GM20000 (cell line): ENCODE measurements at regions not wholly inside any gene's neighbourhood (a gene's known extent, or its start where the extent isn't known, plus 50 kb on each side); places are given as distances from the start of the nearest gene placed in this dataset.

Experiments
- DNase-seq: peaks from one replicate; pipeline ENCODE4 v3.0.0; 2012; ENCODE audit warnings: low spot score
- TF ChIP-seq, protein P1 (sequence below): IDR thresholded peaks from 2 replicates; pipeline ENCODE4 v1.5.1; 2012; ENCODE audit warnings: mild to moderate bottlenecking, control low read depth; ENCODE audit errors: extremely low read depth, missing control alignments

DNA sequence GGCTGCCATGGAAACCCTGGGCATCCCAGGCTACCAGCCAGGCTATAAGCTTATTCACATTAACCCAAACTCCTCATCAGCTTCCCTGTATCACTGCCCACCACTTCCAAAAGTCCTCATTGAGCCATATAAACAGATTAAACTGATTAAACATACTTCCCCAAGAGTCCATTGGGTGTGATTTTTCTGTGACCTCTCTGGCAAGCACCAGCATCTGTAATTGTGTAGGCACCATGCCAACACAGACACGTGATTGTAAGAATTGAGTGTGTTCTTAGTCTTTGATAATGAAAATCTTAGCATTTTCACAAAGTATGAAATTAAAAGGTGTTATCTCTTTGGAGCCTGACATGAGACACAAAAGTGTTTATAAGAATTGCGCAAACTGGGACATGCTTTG is 679.3 kb downstream of the TYW1 start:
- TF ChIP-seq, protein P1, sequence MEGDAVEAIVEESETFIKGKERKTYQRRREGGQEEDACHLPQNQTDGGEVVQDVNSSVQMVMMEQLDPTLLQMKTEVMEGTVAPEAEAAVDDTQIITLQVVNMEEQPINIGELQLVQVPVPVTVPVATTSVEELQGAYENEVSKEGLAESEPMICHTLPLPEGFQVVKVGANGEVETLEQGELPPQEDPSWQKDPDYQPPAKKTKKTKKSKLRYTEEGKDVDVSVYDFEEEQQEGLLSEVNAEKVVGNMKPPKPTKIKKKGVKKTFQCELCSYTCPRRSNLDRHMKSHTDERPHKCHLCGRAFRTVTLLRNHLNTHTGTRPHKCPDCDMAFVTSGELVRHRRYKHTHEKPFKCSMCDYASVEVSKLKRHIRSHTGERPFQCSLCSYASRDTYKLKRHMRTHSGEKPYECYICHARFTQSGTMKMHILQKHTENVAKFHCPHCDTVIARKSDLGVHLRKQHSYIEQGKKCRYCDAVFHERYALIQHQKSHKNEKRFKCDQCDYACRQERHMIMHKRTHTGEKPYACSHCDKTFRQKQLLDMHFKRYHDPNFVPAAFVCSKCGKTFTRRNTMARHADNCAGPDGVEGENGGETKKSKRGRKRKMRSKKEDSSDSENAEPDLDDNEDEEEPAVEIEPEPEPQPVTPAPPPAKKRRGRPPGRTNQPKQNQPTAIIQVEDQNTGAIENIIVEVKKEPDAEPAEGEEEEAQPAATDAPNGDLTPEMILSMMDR = no peak
- DNase-seq = no peak

DNA sequence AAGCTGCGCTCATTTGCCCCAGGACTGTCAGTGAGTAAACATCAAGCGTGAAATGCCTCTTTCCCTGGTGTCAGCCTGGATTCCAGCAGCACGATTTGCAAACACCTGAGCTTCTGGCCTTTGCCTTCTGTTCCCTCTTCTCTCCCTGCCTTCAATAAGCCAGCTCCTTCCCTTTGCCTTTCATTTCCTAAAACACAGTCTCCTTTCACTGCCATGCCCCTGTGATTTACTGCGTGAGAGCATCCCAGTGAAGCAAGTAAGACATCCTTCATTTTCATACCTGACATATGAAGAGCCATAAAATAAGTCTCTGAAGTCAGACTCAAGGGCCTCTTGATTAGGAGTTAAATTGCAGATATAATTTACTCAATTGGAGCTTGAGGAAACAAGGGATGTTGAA is 681.8 kb downstream of the TYW1 start:
- TF ChIP-seq, protein P1 = no peak
- DNase-seq = no peak

DNA sequence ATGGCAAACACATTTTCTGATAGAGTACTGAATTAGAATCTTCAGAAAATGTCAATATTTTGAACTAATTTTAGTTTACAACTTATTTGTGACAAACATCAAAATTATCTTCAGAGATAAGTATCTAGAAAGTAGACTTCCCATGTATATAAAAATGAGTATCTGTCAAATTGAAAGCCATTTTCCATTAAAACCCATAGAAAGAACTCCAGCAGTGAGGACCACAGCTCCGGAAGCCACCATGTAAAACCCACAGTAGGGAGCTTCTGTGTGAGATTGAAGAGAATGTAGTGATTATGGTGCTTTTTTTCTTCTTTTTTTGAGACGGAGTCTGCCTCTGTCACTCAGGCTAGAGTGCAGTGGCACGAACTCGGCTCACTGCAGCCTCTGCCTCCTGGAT is 687.0 kb downstream of the TYW1 start:
- TF ChIP-seq, protein P1 = no peak
- no peak for DNase-seq

DNA sequence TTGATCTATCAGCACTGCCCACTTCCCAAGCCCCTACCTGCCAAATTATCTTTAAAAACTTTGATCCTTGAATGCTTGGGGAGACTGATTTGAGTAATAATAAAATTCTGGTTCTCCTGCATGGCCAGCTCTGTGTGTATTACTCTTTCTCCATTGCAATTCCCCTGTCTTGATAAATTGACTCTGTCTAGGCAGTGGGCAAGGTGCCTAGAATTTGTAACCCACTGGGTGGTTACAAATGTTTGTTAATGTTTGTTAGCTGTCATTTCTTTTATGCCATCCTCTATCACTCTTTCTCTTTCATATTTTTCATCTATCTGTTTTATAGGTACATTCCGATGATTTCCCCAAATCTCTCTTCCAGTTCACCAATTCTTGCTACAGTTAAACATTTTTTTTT is 694.1 kb downstream of the TYW1 start:
- TF ChIP-seq, protein P1 = no peak
- no peak for DNase-seq

DNA sequence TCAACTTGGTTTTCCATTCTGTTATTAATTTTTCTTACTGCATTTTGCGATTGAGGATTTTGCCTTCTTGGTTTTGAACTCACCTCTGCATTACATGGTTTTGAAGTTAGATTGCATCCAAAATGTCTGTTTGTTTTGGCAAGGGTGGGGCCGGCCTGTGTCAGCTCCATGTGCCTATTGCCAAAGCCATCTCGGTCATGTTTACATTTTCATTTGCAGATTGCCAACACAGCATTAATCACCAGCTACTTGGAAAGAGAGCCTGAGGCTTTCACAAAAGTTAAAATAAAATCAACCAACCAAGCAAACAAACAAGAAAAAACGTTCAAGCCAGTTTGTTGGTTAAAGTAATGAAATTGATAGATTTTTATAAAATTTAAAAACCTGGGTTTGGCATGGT is 695.8 kb downstream of the TYW1 start:
- no peak for DNase-seq
- TF ChIP-seq, protein P1 = no peak

DNA sequence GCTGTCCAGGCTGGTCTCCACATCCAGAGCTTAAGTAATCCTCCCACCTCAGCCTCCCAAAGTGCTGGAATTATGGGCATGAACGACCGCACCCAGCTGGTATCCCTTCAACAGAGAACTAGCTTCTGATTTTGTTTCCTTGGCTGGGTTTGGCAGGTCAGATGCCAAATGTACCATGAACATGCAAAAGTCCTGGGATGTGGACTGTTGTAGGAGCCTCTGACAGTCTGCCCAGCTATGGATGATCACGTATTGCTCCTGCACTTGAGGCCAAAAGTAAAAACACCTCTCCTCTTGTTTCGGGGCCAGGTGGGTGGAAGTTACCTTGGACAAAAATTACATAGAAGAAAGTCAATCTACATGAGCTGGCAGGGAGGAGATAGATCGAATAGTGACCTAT is 699.5 kb downstream of the TYW1 start:
- TF ChIP-seq, protein P1 = no peak

DNA sequence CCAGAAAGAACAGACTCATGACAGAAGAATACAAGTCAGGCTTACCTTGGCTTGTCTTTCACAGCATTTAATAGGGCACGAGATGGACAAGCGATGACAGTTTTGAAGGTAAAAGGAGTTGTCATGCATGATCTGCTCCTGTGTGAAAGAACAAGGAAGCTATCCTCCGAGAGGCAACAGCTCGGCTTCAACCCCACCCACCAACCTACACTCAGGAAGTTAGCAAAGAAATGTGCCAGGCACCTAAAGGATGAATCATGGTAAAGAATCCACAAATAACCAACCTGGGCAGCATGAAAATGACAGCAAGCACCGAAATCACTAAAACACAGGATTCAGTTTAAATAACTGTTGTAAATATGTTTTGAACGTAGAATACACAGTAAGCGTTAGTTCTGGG is 700.2 kb downstream of the TYW1 start:
- no peak for DNase-seq

More for the DNA sequence above, 699.5 kb downstream of the TYW1 start:
- DNase-seq = no peak

More for the DNA sequence above, 700.2 kb downstream of the TYW1 start:
- TF ChIP-seq, protein P1 = no peak
